SJSA1 (cell line): ENCODE measurements at regions not wholly inside any gene's neighbourhood (a gene's known extent, or its start where the extent isn't known, plus 50 kb on each side); places are given as distances from the start of the nearest gene placed in this dataset.

Experiments used
- DNase-seq, 2 experiments: peaks; one replicate each; pipeline ENCODE4 v3.0.0-alpha.2; 2015 to 2020; ENCODE audit warnings: low spot score in 2 of 2, low read depth in 1 of 2
- H3K27ac ChIP-seq: fragments of 250-450 bp; sonication (Bioruptor Pico); 2 replicates; pipeline ENCODE4 v1.5.1; 2020; ENCODE audit warnings: mild to moderate bottlenecking, moderate library complexity
- H3K27me3 ChIP-seq: fragments of 250-450 bp; sonication (Bioruptor Pico); replicated peaks from 2 replicates; pipeline ENCODE4 v1.5.1; 2020; ENCODE audit warnings: mild to moderate bottlenecking, moderate library complexity
- H3K36me3 ChIP-seq: fragments of 250-450 bp; sonication (Bioruptor Pico); 2 replicates; pipeline ENCODE4 v1.5.1; 2020; ENCODE audit warnings: mild to moderate bottlenecking
- H3K4me1 ChIP-seq: fragments of 250-450 bp; sonication (Bioruptor Pico); replicated peaks from 2 replicates; pipeline ENCODE4 v1.6.1; 2021; ENCODE audit warnings: mild to moderate bottlenecking
- H3K4me3 ChIP-seq: fragments of 250-450 bp; sonication (Bioruptor Pico); 2 replicates; pipeline ENCODE4 v1.5.1; 2020; ENCODE audit warnings: mild to moderate bottlenecking
- H3K9me3 ChIP-seq: fragments of 250-450 bp; sonication (Bioruptor Pico); replicated peaks from 2 replicates; pipeline ENCODE4 v1.5.1; 2020; ENCODE audit warnings: mild to moderate bottlenecking

- H3K27ac ChIP-seq: no peak overlapping the region
Observed at GRCh38 chr17:13995856-13996271, 73.4 kb upstream of the COX10 start.

GRCh38 chr17:13996276-13996675 lies 73.0 kb upstream of the COX10 start:
- H3K4me1 ChIP-seq: no peaks in the 10 kb centered on the region
- H3K9me3 ChIP-seq: no peaks in the 10 kb centered on the region
- no peak for DNase-seq
- no peak overlapping the region for H3K4me3 ChIP-seq
- no peak overlapping the region for H3K27ac ChIP-seq
- H3K27me3 ChIP-seq: no peaks in the 10 kb centered on the region
- H3K36me3 ChIP-seq: no peaks in the 10 kb centered on the region

More at GRCh38 chr17:13995856-13996271, 73.4 kb upstream of the COX10 start:
- no peaks in the 10 kb centered on the region for H3K27me3 ChIP-seq
- H3K36me3 ChIP-seq: no peaks in the 10 kb centered on the region
- no peaks in the 10 kb centered on the region for H3K4me1 ChIP-seq
- H3K9me3 ChIP-seq: no peaks in the 10 kb centered on the region
- H3K4me3 ChIP-seq: no peak overlapping the region
- no peak for DNase-seq

GRCh38 chr17:13996748-13997147 lies 72.6 kb upstream of the COX10 start:
- Histone ChIP-seq H3K9me3 (no peaks in the 10 kb centered on the region), H3K27ac (no peak overlapping the region), H3K4me1 (no peaks in the 10 kb centered on the region), H3K36me3 (no peaks in the 10 kb centered on the region), H3K4me3 (no peak overlapping the region), H3K27me3 (no peaks in the 10 kb centered on the region)
- no peak for DNase-seq

- Histone ChIP-seq H3K27me3 (no peaks in the 10 kb centered on the region), H3K4me1 (peaks cover 4% of the 10 kb centered on the region), H3K36me3 (no peaks in the 10 kb centered on the region), H3K27ac (no peak overlapping the region), H3K9me3 (no peaks in the 10 kb centered on the region), H3K4me3 (no peak overlapping the region)
- DNase-seq: no peak
Observed at GRCh38 chr17:14004927-14005620, 64.2 kb upstream of the COX10 start.

GRCh38 chr17:14006249-14006942 lies 62.9 kb upstream of the COX10 start:
- no peak overlapping the region for H3K4me3 ChIP-seq
- H3K27me3 ChIP-seq: no peaks in the 10 kb centered on the region
- no peak for DNase-seq
- H3K4me1 ChIP-seq: peaks cover 4% of the 10 kb centered on the region
- no peaks in the 10 kb centered on the region for H3K9me3 ChIP-seq
- H3K36me3 ChIP-seq: no peaks in the 10 kb centered on the region
- H3K27ac ChIP-seq: no peak overlapping the region

GRCh38 chr17:14007951-14008350 lies 61.4 kb upstream of the COX10 start:
- Histone ChIP-seq H3K36me3 (no peaks in the 10 kb centered on the region), H3K4me3 (no peak overlapping the region), H3K27ac (no peak overlapping the region), H3K27me3 (no peaks in the 10 kb centered on the region), H3K9me3 (no peaks in the 10 kb centered on the region), H3K4me1 (peaks cover 4% of the 10 kb centered on the region)
- DNase-seq: no peak

GRCh38 chr17:14011036-14011692 lies 58.1 kb upstream of the COX10 start:
- no peaks in the 10 kb centered on the region for H3K36me3 ChIP-seq
- H3K27ac ChIP-seq: no peak overlapping the region

GRCh38 chr17:14011740-14012405 lies 57.4 kb upstream of the COX10 start:
- Histone ChIP-seq H3K4me1 (peaks cover 1% of the 10 kb centered on the region), H3K27me3 (no peaks in the 10 kb centered on the region), H3K27ac (no peak overlapping the region), H3K4me3 (no peak overlapping the region), H3K9me3 (no peaks in the 10 kb centered on the region), H3K36me3 (no peaks in the 10 kb centered on the region)
- no peak for DNase-seq

More at GRCh38 chr17:14011036-14011692, 58.1 kb upstream of the COX10 start:
- Histone ChIP-seq H3K4me1 (peaks cover 4% of the 10 kb centered on the region), H3K4me3 (no peak overlapping the region), H3K27me3 (no peaks in the 10 kb centered on the region), H3K9me3 (no peaks in the 10 kb centered on the region)
- DNase-seq: no peak

- H3K27ac ChIP-seq: no peak overlapping the region
- H3K36me3 ChIP-seq: no peaks in the 10 kb centered on the region
Observed at GRCh38 chr17:14014657-14015056, 54.6 kb upstream of the COX10 start.

GRCh38 chr17:14015271-14015670 lies 54.0 kb upstream of the COX10 start:
- Histone ChIP-seq H3K36me3 (no peaks in the 10 kb centered on the region), H3K4me1 (no peaks in the 10 kb centered on the region), H3K9me3 (no peaks in the 10 kb centered on the region), H3K4me3 (no peak overlapping the region), H3K27me3 (no peaks in the 10 kb centered on the region), H3K27ac (no peak overlapping the region)
- no peak for DNase-seq

More at GRCh38 chr17:14014657-14015056, 54.6 kb upstream of the COX10 start:
- Histone ChIP-seq H3K4me3 (no peak overlapping the region), H3K9me3 (no peaks in the 10 kb centered on the region), H3K4me1 (no peaks in the 10 kb centered on the region), H3K27me3 (no peaks in the 10 kb centered on the region)
- no peak for DNase-seq

GRCh38 chr17:14016858-14017257 lies 52.4 kb upstream of the COX10 start:
- Histone ChIP-seq H3K27ac (no peak overlapping the region), H3K4me1 (no peaks in the 10 kb centered on the region), H3K4me3 (no peak overlapping the region), H3K36me3 (no peaks in the 10 kb centered on the region), H3K27me3 (no peaks in the 10 kb centered on the region), H3K9me3 (no peaks in the 10 kb centered on the region)
- DNase-seq: no peak

- Histone ChIP-seq H3K36me3 (no peaks in the 10 kb centered on the region), H3K4me1 (no peaks in the 10 kb centered on the region), H3K4me3 (no peak overlapping the region), H3K27ac (no peak overlapping the region), H3K9me3 (no peaks in the 10 kb centered on the region), H3K27me3 (no peaks in the 10 kb centered on the region)
- no peak for DNase-seq
Observed at GRCh38 chr17:14019186-14019956, 49.9 kb upstream of the COX10 start.
